ENCODE measurements at regions not wholly inside any gene's neighbourhood (a gene's known extent, or its start where the extent isn't known, plus 50 kb on each side); places are given as distances from the start of the nearest gene placed in this dataset.
A peak's percentile ranks its signal among the peaks of the same experiment; 100 is the strongest.
"Not testable (repeated sequence)": the region's sequence is repeated elsewhere in the genome, so short reads cannot be mapped to it uniquely, and the experiment has no call there.

- not testable (repeated sequence) for DNase-seq (ENCODE audit: low read depth)
These were observed 75.7 kb downstream of the QDPR start for GRCh38 chr4:17436047-17436749.

- DNase-seq (ENCODE audit: low read depth): no peak
These were observed 78.1 kb downstream of the QDPR start for GRCh38 chr4:17433827-17434226.

DNA sequence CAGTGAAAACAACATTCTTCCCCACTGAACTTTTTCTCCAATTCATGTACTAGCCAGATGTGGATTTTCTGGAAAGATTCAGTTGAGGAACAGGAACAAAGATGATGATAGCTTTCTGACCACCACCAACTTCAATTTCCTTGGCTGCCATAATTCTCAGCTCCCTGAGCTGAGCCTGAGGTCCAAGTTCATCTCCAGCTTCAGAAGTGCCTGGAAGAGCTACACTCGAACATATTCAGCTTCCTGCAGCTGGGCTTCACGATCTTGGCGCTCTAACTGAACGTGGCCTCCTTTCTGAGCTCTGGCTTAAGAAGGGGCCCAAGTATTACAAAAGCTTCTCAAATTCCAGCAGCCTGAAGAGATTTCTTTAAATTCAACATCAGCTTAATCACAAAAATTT lies 83.9 kb downstream of the QDPR start:
- no peak for DNase-seq (ENCODE audit: low read depth)

GRCh38 chr4:17426222-17426621 lies 85.7 kb downstream of the QDPR start:
- no peak for DNase-seq (ENCODE audit: low read depth)

DNA sequence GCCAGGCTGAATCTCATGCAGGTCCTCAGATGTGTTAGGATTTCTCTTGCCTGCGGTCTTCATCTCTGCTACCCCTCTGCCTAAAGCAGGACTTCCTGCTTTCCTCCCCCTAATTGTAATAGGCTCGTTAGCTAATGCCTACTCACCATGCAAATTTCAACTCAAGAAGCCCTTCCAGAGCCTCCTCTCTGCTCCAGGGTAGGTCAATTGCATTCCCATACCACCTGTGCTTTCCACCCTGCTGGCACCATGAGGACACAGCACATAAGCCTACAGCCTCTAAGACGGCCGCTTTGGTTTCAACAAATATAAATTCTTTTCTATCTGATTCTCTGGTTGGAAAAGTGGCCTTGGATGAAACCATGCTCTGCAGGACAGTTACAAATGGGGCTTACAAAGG lies 93.9 kb downstream of the QDPR start:
- no peak for DNase-seq (ENCODE audit: low read depth)

DNA sequence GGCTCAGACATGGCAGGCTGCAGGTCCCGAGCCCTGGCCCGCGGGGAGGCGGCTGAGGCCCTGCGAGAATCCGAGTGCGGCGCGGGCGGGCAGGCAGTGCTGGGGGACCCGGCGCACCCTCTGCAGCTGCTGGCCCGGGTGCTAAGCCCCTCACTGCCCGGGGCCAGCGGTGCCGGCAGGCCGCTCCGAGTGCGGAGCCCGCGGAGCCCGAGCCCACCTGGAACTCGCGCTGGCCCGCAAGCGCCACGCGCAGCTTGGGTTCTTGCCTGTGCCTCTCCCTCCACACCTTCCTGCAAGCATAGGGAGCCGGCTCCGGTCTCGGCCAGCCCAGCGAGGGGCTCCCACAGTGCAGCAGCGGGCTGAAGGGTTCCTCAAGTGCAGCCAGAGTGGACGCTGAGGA lies 97.5 kb downstream of the QDPR start:
- no peak for DNase-seq (ENCODE audit: low read depth)

DNA sequence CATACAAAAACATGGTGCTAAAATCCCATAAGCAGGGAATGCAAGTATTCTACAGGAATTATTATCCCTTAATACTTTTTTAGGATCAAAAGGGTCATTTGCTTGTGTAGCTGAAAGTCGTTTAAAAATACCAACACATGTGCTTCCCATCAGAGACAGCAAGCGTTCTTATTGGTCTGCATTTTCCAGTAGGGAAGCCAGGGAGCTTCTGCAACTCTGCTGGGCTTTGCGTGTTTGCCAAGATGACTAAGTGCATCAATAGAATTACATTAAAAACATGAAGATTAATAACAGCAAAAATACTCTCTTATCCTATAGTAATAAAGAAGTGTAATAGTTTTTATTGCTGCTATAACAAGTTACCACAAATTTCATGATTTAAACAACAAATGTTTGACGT lies 111.2 kb downstream of the QDPR start:
- DNase-seq (ENCODE audit: low read depth): no peak

- no peak for DNase-seq (ENCODE audit: low read depth)
These were observed 113.1 kb downstream of the QDPR start for GRCh38 chr4:17398805-17399204.

GRCh38 chr4:17398035-17398434 lies 113.9 kb downstream of the QDPR start:
- no peak for DNase-seq (ENCODE audit: low read depth)

GRCh38 chr4:17397611-17398010 lies 114.3 kb downstream of the QDPR start:
- no peak for DNase-seq (ENCODE audit: low read depth)

DNA sequence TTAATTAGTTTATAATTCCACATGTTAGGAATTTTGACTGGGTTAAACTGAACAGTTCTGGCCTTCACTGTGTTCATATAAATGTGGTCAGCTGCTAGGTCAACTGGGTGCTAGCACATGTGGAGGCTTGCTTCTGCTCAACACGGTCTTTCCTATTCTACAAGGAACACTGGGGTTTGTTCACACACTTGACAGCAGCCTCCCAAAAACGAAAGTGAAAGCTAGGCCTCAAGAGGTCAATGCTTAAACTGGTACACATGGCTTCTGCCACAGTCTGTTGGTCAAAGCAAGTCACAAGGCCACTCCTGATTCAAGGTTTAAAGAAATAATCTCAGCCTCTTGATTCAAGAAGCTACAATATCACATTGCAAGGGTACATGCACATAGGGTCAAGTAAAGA lies 126.5 kb downstream of the QDPR start:
- peak; percentile 78 for DNase-seq (ENCODE audit: low read depth)

GRCh38 chr4:17380347-17380746 lies 131.5 kb downstream of the QDPR start:
- no peak for DNase-seq (ENCODE audit: low read depth)

DNA sequence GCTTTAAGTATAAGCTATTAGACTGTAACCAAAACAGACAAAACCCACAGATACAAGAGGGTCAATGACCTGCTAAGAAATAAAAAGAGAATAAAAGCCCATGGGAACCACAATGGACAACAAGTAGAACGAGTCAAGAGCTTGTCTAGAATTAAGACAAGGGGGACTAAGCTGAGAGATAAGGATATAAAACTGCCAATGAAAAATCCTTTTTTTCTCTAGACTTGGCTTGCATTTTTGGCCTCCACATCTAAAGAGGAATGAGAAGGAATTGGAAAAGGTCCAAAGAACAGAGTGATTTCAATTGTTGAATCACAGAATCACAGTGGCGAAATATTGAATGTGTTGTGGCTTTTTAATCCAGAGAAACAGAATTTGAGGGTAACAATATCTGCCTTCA lies 135.7 kb downstream of the QDPR start:
- peak; percentile 13 for DNase-seq (ENCODE audit: low read depth)

DNA sequence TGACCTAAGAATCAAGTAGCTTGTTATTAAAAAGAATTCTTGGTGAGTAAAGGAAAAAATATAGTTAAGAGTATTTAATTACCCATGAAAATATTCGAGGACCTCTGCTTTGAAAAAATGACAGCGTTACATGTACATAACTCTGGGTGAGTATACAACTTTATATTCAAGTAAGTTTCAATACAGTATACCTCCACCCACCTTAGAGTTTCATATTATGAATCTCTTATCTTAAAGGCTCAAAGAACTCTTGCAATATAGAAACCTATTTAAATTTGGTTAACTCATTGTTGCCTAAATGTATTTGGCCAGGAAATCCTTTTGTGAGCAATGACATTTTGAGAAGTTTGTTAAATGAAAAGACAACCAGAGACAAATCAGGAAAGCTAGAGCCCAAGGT lies 138.2 kb downstream of the QDPR start:
- DNase-seq (ENCODE audit: low read depth): no peak

GRCh38 chr4:17370818-17371217 lies 141.1 kb downstream of the QDPR start:
- no peak for DNase-seq (ENCODE audit: low read depth)

DNA sequence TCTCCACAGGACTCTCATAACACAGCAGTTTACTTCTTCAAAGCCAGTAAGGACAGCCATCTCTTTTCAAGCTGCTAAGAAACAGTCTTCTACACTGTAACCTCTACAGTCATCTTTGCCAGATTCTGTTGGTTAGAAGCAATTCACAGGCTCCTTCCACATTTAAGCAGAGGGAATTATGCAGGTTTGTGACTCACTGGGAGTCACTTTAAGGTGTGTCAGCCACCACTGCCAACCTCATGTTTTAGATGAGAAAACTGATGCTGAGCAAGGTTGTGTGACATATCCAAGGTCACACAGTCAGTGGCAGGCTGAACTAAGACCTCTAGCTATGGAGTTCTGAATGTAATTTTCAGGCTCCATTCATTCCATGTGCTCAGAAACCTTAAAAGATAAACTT lies 143.5 kb downstream of the QDPR start:
- DNase-seq (ENCODE audit: low read depth): peak; percentile 11

DNA sequence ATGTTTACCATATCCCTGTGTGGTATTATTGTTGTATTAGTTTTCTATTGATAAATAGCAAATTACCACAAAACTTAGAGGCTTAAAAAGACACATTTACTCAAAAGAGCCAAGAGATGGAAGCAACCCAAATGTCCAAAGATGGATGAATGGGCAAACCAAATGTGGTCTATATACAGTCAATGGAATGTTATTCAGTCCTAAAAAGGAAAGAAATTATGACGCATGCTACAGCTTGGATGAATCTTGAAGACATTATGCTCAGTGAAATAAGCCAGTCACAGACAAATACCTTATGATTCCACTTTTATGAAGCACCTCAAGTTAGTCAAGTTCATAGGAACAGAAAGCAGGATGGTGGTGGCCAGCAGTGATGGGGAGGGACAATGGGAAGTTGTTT lies 144.7 kb downstream of the QDPR start:
- no peak for DNase-seq (ENCODE audit: low read depth)

GRCh38 chr4:17366496-17366895 lies 145.4 kb downstream of the QDPR start:
- DNase-seq (ENCODE audit: low read depth): no peak

GRCh38 chr4:17362430-17362829 lies 149.5 kb downstream of the QDPR start:
- no peak for DNase-seq (ENCODE audit: low read depth)

GRCh38 chr4:17358241-17358640 lies 153.6 kb downstream of the QDPR start:
- DNase-seq (ENCODE audit: low read depth): no peak

GRCh38 chr4:17356926-17357325 lies 155.0 kb downstream of the QDPR start:
- DNase-seq (ENCODE audit: low read depth): no peak

DNA sequence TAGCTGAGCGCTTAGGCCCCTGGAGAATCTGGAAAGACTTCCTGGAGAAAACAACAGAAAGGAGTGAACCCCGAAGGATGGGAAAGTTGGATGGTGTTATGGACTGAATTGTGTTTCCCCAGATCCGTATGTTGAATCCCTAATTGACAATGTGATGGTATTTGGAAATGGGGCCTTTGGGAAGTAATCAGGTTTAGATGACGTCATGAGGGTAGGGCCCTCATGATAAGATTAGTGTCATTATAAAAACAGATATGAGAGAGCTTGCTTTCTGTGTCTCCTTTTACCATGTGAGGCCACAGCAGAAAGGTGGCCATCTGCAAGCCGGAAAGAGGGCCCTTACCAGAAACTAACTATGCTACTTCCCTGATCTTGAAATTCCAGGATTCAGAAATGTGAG lies 159.5 kb downstream of the QDPR start:
- no peak for DNase-seq (ENCODE audit: low read depth)

GRCh38 chr4:17347445-17347844 lies 164.4 kb downstream of the QDPR start:
- DNase-seq (ENCODE audit: low read depth): peak; percentile 31

DNA sequence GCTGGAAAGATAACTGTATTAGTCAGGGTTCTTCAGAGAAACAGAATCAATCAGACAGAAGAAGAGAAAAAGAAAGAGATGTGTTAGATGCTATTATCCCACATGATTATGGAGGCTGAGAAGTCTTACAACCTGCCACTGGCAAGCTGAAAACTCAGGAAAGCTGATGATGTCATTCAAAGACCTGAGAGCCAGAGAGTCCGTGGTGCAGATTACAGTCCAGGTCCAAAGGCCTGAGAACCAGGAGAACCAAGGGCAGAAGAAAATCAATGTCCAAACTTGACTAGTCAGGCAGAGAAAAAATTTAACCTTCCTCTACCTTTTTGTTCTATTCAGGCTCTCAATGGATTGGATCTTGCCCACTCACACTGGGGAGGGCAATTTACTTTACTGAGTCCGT lies 172.5 kb downstream of the QDPR start:
- no peak for DNase-seq (ENCODE audit: low read depth)
